ENCODE measurements at regions not wholly inside any gene's neighbourhood (a gene's known extent, or its start where the extent isn't known, plus 50 kb on each side); places are given as distances from the start of the nearest gene placed in this dataset.

DNA sequence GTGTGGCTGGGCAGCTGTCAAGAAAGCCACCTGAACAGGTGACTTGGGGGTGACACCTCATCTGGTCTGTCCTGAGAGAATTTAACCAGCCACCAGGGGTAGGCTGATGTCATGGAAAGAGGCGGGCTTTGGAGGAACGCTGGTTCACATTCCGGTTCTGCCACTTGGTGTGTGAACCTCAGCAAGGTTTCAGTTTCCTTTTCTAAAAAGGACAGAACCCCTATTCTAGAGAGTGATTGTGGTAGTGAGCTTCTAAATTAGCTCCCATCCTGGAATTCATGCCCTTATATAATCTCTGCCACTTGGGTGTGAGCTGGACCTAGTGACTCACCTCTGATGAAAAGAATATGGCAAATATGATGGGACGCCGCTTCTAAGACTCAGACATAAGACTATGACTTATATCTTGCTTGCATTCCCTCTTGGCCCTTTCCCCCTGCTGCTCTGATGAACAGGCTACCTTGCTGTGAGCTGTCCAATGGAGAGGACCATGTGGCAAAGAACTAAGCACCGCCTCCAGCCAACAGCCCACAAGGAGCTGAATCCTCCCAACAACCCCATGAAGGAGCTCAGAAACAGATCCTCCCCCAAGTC is 332.1 kb downstream of the RRAGC start:
- BruUV-seq (replicated peaks): no TSS peak
- no peaks in the 10 kb centered on the region for H3K4me1 ChIP-seq (ENCODE audit: insufficient read depth, low read length, poor library complexity, severe bottlenecking)
- peak; percentile 29 for DNase-seq (ENCODE audit: low spot score)
- no peak for TF ChIP-seq EZH2phosphoT487 (IDR thresholded peaks at IDR 0.05; ENCODE audit: borderline replicate concordance, low read depth, low read length)
- TF ChIP-seq, protein P1, sequence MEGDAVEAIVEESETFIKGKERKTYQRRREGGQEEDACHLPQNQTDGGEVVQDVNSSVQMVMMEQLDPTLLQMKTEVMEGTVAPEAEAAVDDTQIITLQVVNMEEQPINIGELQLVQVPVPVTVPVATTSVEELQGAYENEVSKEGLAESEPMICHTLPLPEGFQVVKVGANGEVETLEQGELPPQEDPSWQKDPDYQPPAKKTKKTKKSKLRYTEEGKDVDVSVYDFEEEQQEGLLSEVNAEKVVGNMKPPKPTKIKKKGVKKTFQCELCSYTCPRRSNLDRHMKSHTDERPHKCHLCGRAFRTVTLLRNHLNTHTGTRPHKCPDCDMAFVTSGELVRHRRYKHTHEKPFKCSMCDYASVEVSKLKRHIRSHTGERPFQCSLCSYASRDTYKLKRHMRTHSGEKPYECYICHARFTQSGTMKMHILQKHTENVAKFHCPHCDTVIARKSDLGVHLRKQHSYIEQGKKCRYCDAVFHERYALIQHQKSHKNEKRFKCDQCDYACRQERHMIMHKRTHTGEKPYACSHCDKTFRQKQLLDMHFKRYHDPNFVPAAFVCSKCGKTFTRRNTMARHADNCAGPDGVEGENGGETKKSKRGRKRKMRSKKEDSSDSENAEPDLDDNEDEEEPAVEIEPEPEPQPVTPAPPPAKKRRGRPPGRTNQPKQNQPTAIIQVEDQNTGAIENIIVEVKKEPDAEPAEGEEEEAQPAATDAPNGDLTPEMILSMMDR (conservative IDR thresholded peaks at IDR 0.05; ENCODE audit: low read length): no peak
- intact Hi-C loops (cut with micrococcal nuclease; ENCODE audit: unreplicated experiment): no loop called here
- H3K36me3 ChIP-seq (ENCODE audit: insufficient read depth, low read length): no peaks in the 10 kb centered on the region
- H3K9me2 ChIP-seq (ENCODE audit: insufficient read depth, low read length): no peaks in the 10 kb centered on the region
- no peak overlapping the region for H3K4me2 ChIP-seq (ENCODE audit: low read length)
- no peak overlapping the region for H3K27ac ChIP-seq (ENCODE audit: low read depth, low read length, poor library complexity, severe bottlenecking)
- no peaks in the 10 kb centered on the region for H3K9me3 ChIP-seq (ENCODE audit: low read length)
- H3K4me3 ChIP-seq (ENCODE audit: low read depth, low read length, poor library complexity, severe bottlenecking): no peak overlapping the region
- H4K20me1 ChIP-seq (ENCODE audit: insufficient read depth, low read length): no peaks in the 10 kb centered on the region
- no peak overlapping the region for H2AFZ ChIP-seq (ENCODE audit: low read length)
- no peaks in the 10 kb centered on the region for H3K79me2 ChIP-seq (ENCODE audit: insufficient read depth, low read depth, low read length)
- POLR2A ChIA-PET: interaction anchor here (0.7 kb wide), 1 partner anchor 12 kb away, joined by 3 read pairs; no protein-coding TSS in a partner anchor
- CTCF ChIA-PET (ENCODE audit: unreplicated experiment): no interaction called here

DNA sequence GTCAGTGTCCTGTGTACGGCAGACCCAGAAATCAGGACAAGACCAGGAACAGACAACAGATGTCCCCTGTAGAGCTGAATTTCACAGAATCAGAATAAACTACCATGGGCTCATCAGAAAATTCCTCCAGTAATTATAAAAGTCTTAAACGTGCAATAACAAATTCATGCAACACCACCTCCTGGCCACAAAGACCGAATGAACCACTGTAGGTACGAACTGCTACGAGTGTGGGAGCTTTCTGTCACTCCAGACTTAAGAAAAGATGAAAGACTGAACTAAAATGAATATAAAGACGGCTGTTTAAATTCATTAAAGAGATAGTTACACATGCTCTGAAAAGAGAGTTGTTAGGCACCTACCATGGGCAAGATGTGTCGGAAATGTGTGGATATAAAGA is 333.5 kb downstream of the RRAGC start:
- DNase-seq (ENCODE audit: low spot score): no peak
- H3K9me3 ChIP-seq (ENCODE audit: low read length): no peaks in the 10 kb centered on the region
- H3K36me3 ChIP-seq (ENCODE audit: insufficient read depth, low read length): no peaks in the 10 kb centered on the region
- no peaks in the 10 kb centered on the region for H4K20me1 ChIP-seq (ENCODE audit: insufficient read depth, low read length)
- CTCF ChIA-PET (ENCODE audit: unreplicated experiment): no interaction called here
- no peak overlapping the region for H3K4me3 ChIP-seq (ENCODE audit: low read depth, low read length, poor library complexity, severe bottlenecking)
- TF ChIP-seq EZH2phosphoT487 (IDR thresholded peaks at IDR 0.05; ENCODE audit: borderline replicate concordance, low read depth, low read length): no peak
- TF ChIP-seq, protein P1 (conservative IDR thresholded peaks at IDR 0.05; ENCODE audit: low read length): peak; percentile 22; the same call in 1 of the 2 replicates
- no peaks in the 10 kb centered on the region for H3K9me2 ChIP-seq (ENCODE audit: insufficient read depth, low read length)
- no peak overlapping the region for H3K27ac ChIP-seq (ENCODE audit: low read depth, low read length, poor library complexity, severe bottlenecking)
- BruUV-seq (replicated peaks): no TSS peak
- POLR2A ChIA-PET: interaction anchor here (1.1 kb wide), 1 partner anchor 32 kb away, joined by 3 read pairs; no protein-coding TSS in a partner anchor
- no peaks in the 10 kb centered on the region for H3K4me1 ChIP-seq (ENCODE audit: insufficient read depth, low read length, poor library complexity, severe bottlenecking)
- no peak overlapping the region for H2AFZ ChIP-seq (ENCODE audit: low read length)
- no peak overlapping the region for H3K4me2 ChIP-seq (ENCODE audit: low read length)
- no peaks in the 10 kb centered on the region for H3K79me2 ChIP-seq (ENCODE audit: insufficient read depth, low read depth, low read length)
- intact Hi-C loops (cut with micrococcal nuclease; ENCODE audit: unreplicated experiment): no loop called here

DNA sequence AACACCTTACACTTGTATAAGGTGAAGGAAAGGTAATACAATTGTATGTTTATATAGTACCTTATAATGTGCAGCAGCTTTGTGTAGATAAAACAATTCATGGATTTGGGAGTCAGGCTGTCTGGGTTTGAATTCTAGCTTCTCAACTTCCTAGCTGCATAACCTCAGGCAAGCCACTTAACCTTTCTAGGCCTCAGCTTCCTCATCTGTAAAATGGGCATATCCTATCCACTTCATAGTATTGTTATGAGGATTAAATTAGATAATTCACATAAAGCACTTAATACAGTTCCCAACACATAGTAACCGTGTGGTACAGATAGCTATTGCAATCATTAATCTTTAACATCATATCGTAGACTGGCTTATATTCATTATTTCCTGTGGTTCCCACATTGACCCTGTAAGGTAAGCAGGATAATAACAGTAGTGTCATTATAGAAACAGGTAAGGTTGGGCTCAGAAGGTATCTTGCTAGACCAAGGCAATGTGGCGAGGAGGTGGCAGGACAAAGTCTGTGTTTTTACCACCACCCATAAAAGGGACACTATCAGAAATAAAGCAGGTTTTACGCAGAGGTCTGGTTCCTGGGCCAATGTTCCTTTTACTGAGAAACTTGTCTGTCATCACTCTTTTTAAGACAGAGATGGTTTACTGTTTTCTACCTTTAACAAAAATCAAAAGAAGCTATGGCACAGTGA is 334.1 kb downstream of the RRAGC start:
- Histone ChIP-seq H3K4me3 (ENCODE audit: low read depth, low read length, poor library complexity, severe bottlenecking) (no peak overlapping the region), H3K79me2 (ENCODE audit: insufficient read depth, low read depth, low read length) (no peaks in the 10 kb centered on the region), H4K20me1 (ENCODE audit: insufficient read depth, low read length) (no peaks in the 10 kb centered on the region), H3K9me3 (ENCODE audit: low read length) (no peaks in the 10 kb centered on the region), H3K9me2 (ENCODE audit: insufficient read depth, low read length) (no peaks in the 10 kb centered on the region), H3K36me3 (ENCODE audit: insufficient read depth, low read length) (no peaks in the 10 kb centered on the region), H3K27ac (ENCODE audit: low read depth, low read length, poor library complexity, severe bottlenecking) (no peak overlapping the region), H2AFZ (ENCODE audit: low read length) (no peak overlapping the region), H3K4me1 (ENCODE audit: insufficient read depth, low read length, poor library complexity, severe bottlenecking) (no peaks in the 10 kb centered on the region), H3K4me2 (ENCODE audit: low read length) (no peak overlapping the region)
- intact Hi-C loops (cut with micrococcal nuclease; ENCODE audit: unreplicated experiment): no loop called here
- no peak for DNase-seq (ENCODE audit: low spot score)
- ChIA-PET POLR2A (interaction anchor here (1.1 kb wide), 1 partner anchor 33 kb away, joined by 3 read pairs; no protein-coding TSS in a partner anchor), CTCF (ENCODE audit: unreplicated experiment) (no interaction called here)
- no TSS peak for BruUV-seq (replicated peaks)
- no peak for TF ChIP-seq EZH2phosphoT487 (IDR thresholded peaks at IDR 0.05; ENCODE audit: borderline replicate concordance, low read depth, low read length)
- TF ChIP-seq, protein P1 (conservative IDR thresholded peaks at IDR 0.05; ENCODE audit: low read length): no peak
